Gastroesophageal sphincter (tissue), 4 donors: ENCODE measurements at regions not wholly inside any gene's neighbourhood (a gene's known extent, or its start where the extent isn't known, plus 50 kb on each side); places are given as distances from the start of the nearest gene placed in this dataset.
"Not testable (repeated sequence)": the region's sequence is repeated elsewhere in the genome, so short reads cannot be mapped to it uniquely, and the experiment has no call there.

Experiments
- ATAC-seq: fragments of 150-250 bp; one replicate; pipeline ENCODE4 v1.9.1; 2016; ENCODE audit warnings: mild to moderate bottlenecking, moderate library complexity
- H3K27ac ChIP-seq, 4 donors: fragments of 200-600 bp; sonication (generic) in 3 of 4; 1 replicate in 3 of 4; 2 replicates in 1 of 4; pipeline ENCODE4 v1.5.1; 2016 to 2019
- H3K27me3 ChIP-seq: fragments of 200-600 bp; sonication (generic); one replicate; pipeline ENCODE4 v1.5.1; 2019
- H3K36me3 ChIP-seq, 2 donors: fragments of 200-600 bp; sonication (generic); one replicate each; pipeline ENCODE4 v1.5.1; 2019; ENCODE audit warnings: control low read depth in 1 of 2
- H3K4me1 ChIP-seq, 3 donors: fragments of 200-600 bp; sonication (generic); 1 replicate in 2 of 3; 2 replicates in 1 of 3; pipeline ENCODE4 v1.5.1; 2016 to 2019; ENCODE audit warnings: control low read depth in 2 of 3
- H3K4me3 ChIP-seq, 2 donors: fragments of 200-600 bp; sonication (generic); one replicate each; pipeline ENCODE4 v1.5.1; 2019; ENCODE audit warnings: mild to moderate bottlenecking in 1 of 2, moderate library complexity in 1 of 2
- H3K9me3 ChIP-seq, 3 donors: fragments of 200-600 bp; sonication (generic); one replicate each; pipeline ENCODE4 v1.5.1; 2017 to 2019; ENCODE audit warnings: control low read depth in 2 of 3
- EP300 ChIP-seq: sonication (generic); formaldehyde crosslinking; IDR thresholded peaks from one replicate; pipeline ENCODE4 v1.6.1; 2017; ENCODE audit warnings: antibody characterized with exemption, mild to moderate bottlenecking
- POLR2A ChIP-seq, 2 donors: fragments of 450-650 bp; IDR thresholded peaks; one replicate each; pipeline ENCODE4 v1.6.1; 2017; ENCODE audit warnings: antibody characterized with exemption in 2 of 2, mild to moderate bottlenecking in 2 of 2, moderate library complexity in 1 of 2
- POLR2AphosphoS5 ChIP-seq: sonication (generic); formaldehyde crosslinking; IDR thresholded peaks from one replicate; pipeline ENCODE4 v1.6.1; 2017; ENCODE audit warnings: antibody characterized with exemption
- WGBS, 2 donors: methylation state at CpG; one replicate each; pipeline ENCODE4 v1.1.5; 2018; ENCODE audit warnings: low coverage in 1 of 2; 5-methylcytosine and 5-hydroxymethylcytosine counted together
- TF ChIP-seq, protein P1 (sequence below), 4 experiments: fragments of 200-600 bp in 2 of 4; fragments of 450-650 bp in 2 of 4; sonication (generic) in 1 of 4; IDR thresholded peaks; one replicate each; pipeline ENCODE4 v1.5.1; 2017 to 2019; ENCODE audit warnings: antibody characterized with exemption in 4 of 4, mild to moderate bottlenecking in 2 of 4, moderate library complexity in 2 of 4

DNA sequence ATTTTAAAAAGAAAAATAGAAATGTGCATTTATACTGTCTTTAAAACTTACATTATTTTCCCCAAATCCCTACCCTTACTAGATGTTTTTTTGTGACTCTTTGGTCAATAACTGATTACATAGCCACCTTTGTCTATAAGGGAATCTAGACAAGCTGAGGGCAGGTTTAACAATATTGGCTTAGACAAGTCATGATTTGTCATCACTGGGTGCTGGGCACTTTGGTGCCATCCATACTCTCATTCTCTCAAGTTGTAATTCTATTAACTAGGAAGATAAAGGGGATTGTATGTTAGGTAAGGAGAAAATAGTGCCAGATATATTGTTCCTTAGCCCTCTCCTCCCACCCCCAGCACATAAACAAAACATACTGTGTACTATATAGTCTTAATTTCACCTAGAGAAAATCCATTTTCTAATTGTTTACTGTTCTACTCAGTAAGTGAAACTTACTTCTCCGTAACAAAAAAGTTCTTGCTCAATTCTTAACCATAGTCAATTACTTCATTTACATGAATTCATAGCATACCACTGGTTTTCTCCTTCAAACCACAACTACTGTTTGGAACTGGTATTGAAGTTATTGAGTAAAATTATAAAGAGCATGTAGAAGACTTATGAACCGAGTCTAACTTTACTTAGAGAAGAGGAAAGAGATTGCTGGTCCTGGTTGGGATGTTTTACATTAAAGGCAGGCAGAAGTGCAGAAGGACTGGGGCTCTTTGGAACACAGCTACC is 877.1 kb downstream of the PDCD6IP start:
- Histone ChIP-seq H3K36me3 (no peaks in the 10 kb centered on the region), H3K4me3 (no peak overlapping the region), H3K9me3 (no peaks in the 10 kb centered on the region), H3K27me3 (no peaks in the 10 kb centered on the region), H3K27ac (no peak overlapping the region), H3K4me1 (no peaks in the 10 kb centered on the region)
- no peak for TF ChIP-seq POLR2A (IDR thresholded peaks at IDR 0.05)
- no peak for TF ChIP-seq POLR2AphosphoS5
- TF ChIP-seq EP300 = no peak
- TF ChIP-seq, protein P1, sequence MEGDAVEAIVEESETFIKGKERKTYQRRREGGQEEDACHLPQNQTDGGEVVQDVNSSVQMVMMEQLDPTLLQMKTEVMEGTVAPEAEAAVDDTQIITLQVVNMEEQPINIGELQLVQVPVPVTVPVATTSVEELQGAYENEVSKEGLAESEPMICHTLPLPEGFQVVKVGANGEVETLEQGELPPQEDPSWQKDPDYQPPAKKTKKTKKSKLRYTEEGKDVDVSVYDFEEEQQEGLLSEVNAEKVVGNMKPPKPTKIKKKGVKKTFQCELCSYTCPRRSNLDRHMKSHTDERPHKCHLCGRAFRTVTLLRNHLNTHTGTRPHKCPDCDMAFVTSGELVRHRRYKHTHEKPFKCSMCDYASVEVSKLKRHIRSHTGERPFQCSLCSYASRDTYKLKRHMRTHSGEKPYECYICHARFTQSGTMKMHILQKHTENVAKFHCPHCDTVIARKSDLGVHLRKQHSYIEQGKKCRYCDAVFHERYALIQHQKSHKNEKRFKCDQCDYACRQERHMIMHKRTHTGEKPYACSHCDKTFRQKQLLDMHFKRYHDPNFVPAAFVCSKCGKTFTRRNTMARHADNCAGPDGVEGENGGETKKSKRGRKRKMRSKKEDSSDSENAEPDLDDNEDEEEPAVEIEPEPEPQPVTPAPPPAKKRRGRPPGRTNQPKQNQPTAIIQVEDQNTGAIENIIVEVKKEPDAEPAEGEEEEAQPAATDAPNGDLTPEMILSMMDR (IDR thresholded peaks at IDR 0.05) = no peak
- ATAC-seq = no peak
- 78 to 90% methylated on average over 2 of the region's 2 CpGs for WGBS, 2 donors

DNA sequence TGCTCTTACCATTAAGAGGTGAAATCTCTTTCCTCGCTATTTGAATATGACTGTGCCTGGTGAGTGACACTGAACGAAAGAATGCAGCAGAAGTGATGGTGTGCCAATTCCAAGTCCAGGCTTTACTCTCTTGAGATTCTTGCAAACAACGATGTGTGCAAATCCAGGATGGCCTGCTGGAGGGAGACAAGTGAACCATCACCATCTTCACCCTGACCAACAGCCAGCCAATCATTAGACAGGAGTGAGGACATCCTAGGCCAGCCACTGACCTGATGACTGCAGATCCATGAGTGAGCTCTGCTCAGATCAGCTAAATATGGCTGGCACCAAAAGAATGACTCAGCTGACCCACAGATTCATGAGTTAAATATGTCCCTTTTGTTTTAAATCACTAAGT is 878.0 kb downstream of the PDCD6IP start:
- H3K36me3 ChIP-seq = no peaks in the 10 kb centered on the region
- H3K27ac ChIP-seq = no peak overlapping the region
- no peak for ATAC-seq
- H3K27me3 ChIP-seq = no peaks in the 10 kb centered on the region
- H3K4me1 ChIP-seq = no peaks in the 10 kb centered on the region
- 87 to 100% methylated on average over 1 to 3 of the region's 3 CpGs for WGBS, 2 donors
- H3K4me3 ChIP-seq = no peak overlapping the region
- H3K9me3 ChIP-seq = no peaks in the 10 kb centered on the region
- TF ChIP-seq EP300 (no peak), POLR2AphosphoS5 (no peak), POLR2A (IDR thresholded peaks at IDR 0.05) (no peak)
- TF ChIP-seq, protein P1 (IDR thresholded peaks at IDR 0.05) = no peak

DNA sequence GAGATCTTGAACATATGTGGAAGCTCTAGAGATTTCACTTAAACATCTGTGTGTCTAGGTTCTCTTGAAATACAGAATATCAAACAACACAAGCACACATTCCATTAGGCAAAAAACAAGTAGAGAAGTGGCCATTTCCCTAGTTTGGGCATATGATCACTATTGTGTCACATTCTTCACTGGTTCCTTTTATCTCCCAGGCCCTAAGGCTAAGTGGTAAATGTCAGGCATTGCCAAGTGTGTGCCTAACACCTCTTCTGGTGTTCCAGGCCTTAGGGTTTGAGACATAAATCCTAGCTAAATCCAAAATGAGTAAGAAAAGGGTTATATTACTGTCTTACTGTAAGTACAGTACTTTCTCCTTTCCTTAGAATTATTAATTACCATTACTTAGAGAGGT is 880.1 kb downstream of the PDCD6IP start:
- Histone ChIP-seq H3K4me3 (no peak overlapping the region), H3K4me1 (no peaks in the 10 kb centered on the region), H3K27me3 (no peaks in the 10 kb centered on the region), H3K27ac (no peak overlapping the region), H3K36me3 (no peaks in the 10 kb centered on the region), H3K9me3 (no peaks in the 10 kb centered on the region)
- TF ChIP-seq POLR2A (IDR thresholded peaks at IDR 0.05) (no peak), POLR2AphosphoS5 (no peak), EP300 (no peak)
- TF ChIP-seq, protein P1 (IDR thresholded peaks at IDR 0.05) = no peak
- ATAC-seq = no peak

DNA sequence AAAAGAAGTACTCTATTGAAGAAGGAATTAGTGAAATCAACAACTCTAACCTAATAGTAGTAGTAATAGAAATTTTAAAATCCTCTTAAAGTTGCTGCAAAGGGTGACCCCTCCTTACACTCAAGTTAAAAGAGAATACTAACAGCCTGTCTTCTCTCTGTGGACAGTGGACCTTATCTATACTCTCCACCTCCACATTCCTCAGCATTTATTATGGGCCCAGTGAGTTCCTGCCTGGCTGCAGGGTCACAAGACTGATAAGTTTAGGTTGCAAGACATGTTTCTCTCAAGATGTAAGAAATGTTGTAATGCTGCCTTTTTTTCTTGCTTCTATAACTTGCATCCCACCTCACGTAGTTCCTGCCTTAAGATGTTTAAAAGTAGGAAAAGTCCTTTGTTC is 880.6 kb downstream of the PDCD6IP start:
- H3K4me3 ChIP-seq, H3K4me1 ChIP-seq, H3K36me3 ChIP-seq, H3K27ac ChIP-seq, H3K9me3 ChIP-seq, ATAC-seq, H3K27me3 ChIP-seq: not testable (repeated sequence)
- WGBS, 2 donors = 83 to 100% methylated on average over 1 of the region's 1 CpG

DNA sequence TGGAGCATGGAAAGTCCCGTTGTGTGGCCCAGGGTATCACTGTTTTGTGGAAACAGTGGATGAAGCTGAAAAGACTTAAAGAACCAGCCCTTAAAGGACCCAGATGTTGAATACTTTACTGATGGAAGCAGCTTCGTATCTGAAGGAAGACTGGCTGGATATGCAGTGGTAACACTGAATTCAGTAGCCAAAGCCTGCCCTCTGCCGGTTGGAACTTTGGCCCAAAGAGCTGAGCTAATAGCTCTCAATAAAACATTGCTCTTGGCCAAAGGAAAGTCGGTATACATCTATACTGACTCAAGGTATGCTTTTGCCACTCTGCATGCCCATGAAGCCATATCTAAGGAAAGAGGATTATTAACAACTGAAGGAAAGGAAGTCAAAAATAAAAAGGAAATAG is 885.4 kb downstream of the PDCD6IP start:
- 16 to 46% methylated on average over 4 of the region's 4 CpGs for WGBS, 2 donors
- no peak for TF ChIP-seq EP300
- TF ChIP-seq, protein P1 (IDR thresholded peaks at IDR 0.05) = peak; percentile 31 to 66 (median 56)
- H3K27ac ChIP-seq = no peak overlapping the region

More for the DNA sequence above, 885.4 kb downstream of the PDCD6IP start:
- Histone ChIP-seq H3K36me3 (no peaks in the 10 kb centered on the region), H3K27me3 (no peaks in the 10 kb centered on the region), H3K4me3 (no peak overlapping the region), H3K4me1 (no peaks in the 10 kb centered on the region), H3K9me3 (no peaks in the 10 kb centered on the region)
- ATAC-seq = peak; percentile 41
